ENCODE measurements at regions not wholly inside any gene's neighbourhood (a gene's known extent, or its start where the extent isn't known, plus 50 kb on each side); places are given as distances from the start of the nearest gene placed in this dataset.

- Histone ChIP-seq H3K27me3 (no peaks in the 10 kb centered on the region), H3K9me3 (peaks cover 0 to 3% (median 0%) of the 10 kb centered on the region in 4 donors), H3K36me3 (no peaks in the 10 kb centered on the region), H3K27ac (no peak overlapping the region), H3K4me1 (peaks cover 0 to 28% (median 6%) of the 10 kb centered on the region in 4 donors), H3K4me3 (no peak overlapping the region)
- whole genome bisulfite sequencing, 2 donors = 95 to 96% methylated on average over 5 of the region's 5 CpGs
- no peak for DNase-seq (ENCODE audit: low spot score in 2 of 2)
- TF ChIP-seq CTCF (IDR thresholded peaks at IDR 0.05) (no peak), EP300 (IDR thresholded peaks at IDR 0.05) (no peak), POLR2A (IDR thresholded peaks at IDR 0.05) (no peak)
These were observed 60.5 kb upstream of the BCL6 start for GRCh38 chr3:187805774-187806173.

GRCh38 chr3:187807086-187807862 is 62.0 kb upstream of the BCL6 start:
- Histone ChIP-seq H3K4me3 (no peak overlapping the region), H3K4me1 (peaks cover 0 to 31% (median 6%) of the 10 kb centered on the region in 4 donors), H3K9me3 (peaks cover 0 to 3% (median 0%) of the 10 kb centered on the region in 4 donors), H3K36me3 (no peaks in the 10 kb centered on the region), H3K27me3 (no peaks in the 10 kb centered on the region), H3K27ac (no peak overlapping the region)
- DNase-seq (ENCODE audit: low spot score in 2 of 2) = no peak
- TF ChIP-seq POLR2A (IDR thresholded peaks at IDR 0.05) = no peak
- no peak for TF ChIP-seq CTCF (IDR thresholded peaks at IDR 0.05)
- no peak for TF ChIP-seq EP300 (IDR thresholded peaks at IDR 0.05)
- WGBS, 2 donors = 72 to 79% methylated on average over 3 of the region's 3 CpGs

GRCh38 chr3:187808527-187808895 is 63.2 kb upstream of the BCL6 start:
- no peaks in the 10 kb centered on the region for H3K36me3 ChIP-seq
- WGBS, 2 donors = 56 to 63% methylated on average over 3 of the region's 3 CpGs
- no peak for DNase-seq (ENCODE audit: low spot score in 2 of 2)
- no peak overlapping the region for H3K4me3 ChIP-seq
- peak overlapping the region in 1 of 4 donors; percentile 1 for H3K27ac ChIP-seq
- no peaks in the 10 kb centered on the region for H3K27me3 ChIP-seq
- H3K9me3 ChIP-seq = peaks cover 0 to 3% (median 0%) of the 10 kb centered on the region in 4 donors
- peaks cover 0 to 31% (median 6%) of the 10 kb centered on the region in 4 donors for H3K4me1 ChIP-seq
- TF ChIP-seq CTCF (IDR thresholded peaks at IDR 0.05) = no peak
- no peak for TF ChIP-seq POLR2A (IDR thresholded peaks at IDR 0.05)
- TF ChIP-seq EP300 (IDR thresholded peaks at IDR 0.05) = no peak

- 83 to 85% methylated on average over 3 of the region's 3 CpGs for WGBS, 2 donors
- TF ChIP-seq EP300 (IDR thresholded peaks at IDR 0.05) (no peak), CTCF (IDR thresholded peaks at IDR 0.05) (no peak), POLR2A (IDR thresholded peaks at IDR 0.05) (no peak)
- DNase-seq (ENCODE audit: low spot score in 2 of 2) = no peak
- no peak overlapping the region for H3K27ac ChIP-seq
- H3K36me3 ChIP-seq = no peaks in the 10 kb centered on the region
- peaks cover 0 to 3% (median 0%) of the 10 kb centered on the region in 4 donors for H3K9me3 ChIP-seq
- H3K4me1 ChIP-seq = peaks cover 0 to 31% (median 6%) of the 10 kb centered on the region in 4 donors
- H3K4me3 ChIP-seq = no peak overlapping the region
- H3K27me3 ChIP-seq = no peaks in the 10 kb centered on the region
These were observed 64.3 kb upstream of the BCL6 start for GRCh38 chr3:187809612-187809991.

DNA sequence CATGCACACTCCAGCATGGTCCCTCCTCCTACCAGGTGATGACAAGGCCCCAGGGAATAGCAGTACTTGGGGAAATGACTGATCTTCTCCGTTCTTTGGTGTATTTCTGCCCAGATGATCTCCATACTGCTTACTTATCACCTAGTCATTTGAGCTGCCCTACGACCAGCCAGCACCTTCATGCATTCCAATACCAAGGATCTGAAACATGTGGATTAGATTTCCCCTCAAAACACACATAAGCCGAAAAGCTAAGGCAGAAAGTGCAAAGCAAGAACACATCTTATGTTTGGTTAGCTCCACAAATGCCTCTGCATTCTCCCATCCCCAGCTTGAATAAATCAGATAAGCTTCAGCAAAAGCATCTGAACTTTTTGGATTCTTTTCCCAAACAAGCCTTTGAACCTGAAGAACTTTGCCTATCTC is 64.8 kb upstream of the BCL6 start:
- TF ChIP-seq EP300 (IDR thresholded peaks at IDR 0.05) = no peak
- TF ChIP-seq CTCF (IDR thresholded peaks at IDR 0.05) = no peak
- TF ChIP-seq POLR2A (IDR thresholded peaks at IDR 0.05) = no peak

More for the DNA sequence above, 64.8 kb upstream of the BCL6 start:
- Histone ChIP-seq H3K36me3 (no peaks in the 10 kb centered on the region), H3K27me3 (no peaks in the 10 kb centered on the region), H3K27ac (no peak overlapping the region), H3K4me1 (peaks cover 0 to 31% (median 6%) of the 10 kb centered on the region in 4 donors), H3K4me3 (no peak overlapping the region), H3K9me3 (peaks cover 0 to 3% (median 0%) of the 10 kb centered on the region in 4 donors)
- no peak for DNase-seq (ENCODE audit: low spot score in 2 of 2)
- WGBS, 2 donors = 72 to 78% methylated on average over 3 of the region's 3 CpGs
